Esophagus squamous epithelium (tissue), 5 donors: ENCODE measurements at regions not wholly inside any gene's neighbourhood (a gene's known extent, or its start where the extent isn't known, plus 50 kb on each side); places are given as distances from the start of the nearest gene placed in this dataset.

ENCODE experiments used
- DNase-seq: peaks from one replicate; lab custom pipeline; 2025; lab: John Stamatoyannopoulos, UW
- H3K27ac ChIP-seq, 4 donors: fragments of 200-600 bp; sonication (generic); one replicate each; pipeline ENCODE4 v1.5.1; 2016 to 2019; ENCODE audit warnings: mild to moderate bottlenecking in 1 of 4
- H3K27me3 ChIP-seq, 4 donors: fragments of 200-600 bp; sonication (generic); 1 replicate in 3 of 4; 2 replicates in 1 of 4; pipeline versions ENCODE4 v1.5.1 to v1.6.0; 2017 to 2021; ENCODE audit warnings: antibody characterized with exemption in 1 of 4
- H3K36me3 ChIP-seq, 3 donors: fragments of 200-600 bp; sonication (generic); one replicate each; pipeline ENCODE4 v1.5.1; 2016 to 2019
- H3K4me1 ChIP-seq, 3 donors: fragments of 200-600 bp; sonication (generic); one replicate each; pipeline ENCODE4 v1.5.1; 2017 to 2019
- H3K4me3 ChIP-seq, 4 donors: fragments of 200-600 bp; sonication (generic); 1 replicate in 3 of 4; 2 replicates in 1 of 4; pipeline ENCODE4 v1.5.1; 2016 to 2019; ENCODE audit warnings: mild to moderate bottlenecking in 2 of 4, moderate library complexity in 1 of 4
- H3K9me3 ChIP-seq, 3 donors: fragments of 200-600 bp; sonication (generic); one replicate each; pipeline ENCODE4 v1.5.1; 2016 to 2019
- POLR2A ChIP-seq, 4 donors: fragments of 450-650 bp; IDR thresholded peaks; one replicate each; pipeline ENCODE4 v1.6.1; 2017; ENCODE audit warnings: antibody characterized with exemption in 4 of 4, mild to moderate bottlenecking in 4 of 4, moderate library complexity in 3 of 4
- WGBS, 2 donors: methylation state at CpG; one replicate each; pipeline ENCODE4 v1.1.5; 2018; 5-methylcytosine and 5-hydroxymethylcytosine counted together
- intact Hi-C: fragments of 100-400 bp; cut with DNase I; formaldehyde crosslinking; loops from one replicate; pipeline ENCODE4 v1.15.0; 2022
- TF ChIP-seq, protein P1 (sequence below), 6 experiments: fragments of 450-650 bp in 4 of 6; fragments of 200-600 bp in 2 of 6; sonication (generic) in 2 of 6; IDR thresholded peaks; one replicate each; pipeline ENCODE4 v1.5.1; 2016 to 2019; ENCODE audit warnings: antibody characterized with exemption in 6 of 6, mild to moderate bottlenecking in 4 of 6, moderate library complexity in 4 of 6
- donor health status: DM: yes; HTN: yes; CAD: no.

DNA sequence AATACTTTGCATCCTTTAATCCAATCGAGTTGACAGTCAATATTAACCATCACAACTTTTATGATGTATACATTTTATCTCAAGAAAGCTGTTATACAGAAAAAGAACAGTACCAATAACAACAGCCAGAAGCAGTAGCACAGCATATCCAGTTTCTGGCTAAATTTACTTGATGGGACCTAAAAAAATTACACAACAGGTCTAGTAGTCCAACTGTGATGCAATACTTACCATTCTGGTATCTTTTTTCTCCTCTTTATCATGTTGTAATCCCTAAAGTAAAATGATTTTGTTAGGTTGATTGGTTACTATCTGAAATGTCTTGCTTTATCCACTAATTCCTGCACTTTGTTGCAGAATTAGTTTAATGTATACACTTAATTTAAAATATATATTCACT, 1150.6 kb downstream of the FAT4 start:
- TF ChIP-seq, protein P1, sequence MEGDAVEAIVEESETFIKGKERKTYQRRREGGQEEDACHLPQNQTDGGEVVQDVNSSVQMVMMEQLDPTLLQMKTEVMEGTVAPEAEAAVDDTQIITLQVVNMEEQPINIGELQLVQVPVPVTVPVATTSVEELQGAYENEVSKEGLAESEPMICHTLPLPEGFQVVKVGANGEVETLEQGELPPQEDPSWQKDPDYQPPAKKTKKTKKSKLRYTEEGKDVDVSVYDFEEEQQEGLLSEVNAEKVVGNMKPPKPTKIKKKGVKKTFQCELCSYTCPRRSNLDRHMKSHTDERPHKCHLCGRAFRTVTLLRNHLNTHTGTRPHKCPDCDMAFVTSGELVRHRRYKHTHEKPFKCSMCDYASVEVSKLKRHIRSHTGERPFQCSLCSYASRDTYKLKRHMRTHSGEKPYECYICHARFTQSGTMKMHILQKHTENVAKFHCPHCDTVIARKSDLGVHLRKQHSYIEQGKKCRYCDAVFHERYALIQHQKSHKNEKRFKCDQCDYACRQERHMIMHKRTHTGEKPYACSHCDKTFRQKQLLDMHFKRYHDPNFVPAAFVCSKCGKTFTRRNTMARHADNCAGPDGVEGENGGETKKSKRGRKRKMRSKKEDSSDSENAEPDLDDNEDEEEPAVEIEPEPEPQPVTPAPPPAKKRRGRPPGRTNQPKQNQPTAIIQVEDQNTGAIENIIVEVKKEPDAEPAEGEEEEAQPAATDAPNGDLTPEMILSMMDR (IDR thresholded peaks at IDR 0.05) = no peak
- TF ChIP-seq POLR2A (IDR thresholded peaks at IDR 0.05) = no peak
- Histone ChIP-seq H3K27ac (no peak overlapping the region), H3K36me3 (no peaks in the 10 kb centered on the region), H3K27me3 (no peaks in the 10 kb centered on the region), H3K4me1 (no peaks in the 10 kb centered on the region), H3K4me3 (no peak overlapping the region), H3K9me3 (peaks cover 0 to 3% (median 0%) of the 10 kb centered on the region in 3 donors)
- no peak for DNase-seq
- intact Hi-C loops = no loop called here
- WGBS, 2 donors = 46 to 63% methylated on average over 1 of the region's 1 CpG

DNA sequence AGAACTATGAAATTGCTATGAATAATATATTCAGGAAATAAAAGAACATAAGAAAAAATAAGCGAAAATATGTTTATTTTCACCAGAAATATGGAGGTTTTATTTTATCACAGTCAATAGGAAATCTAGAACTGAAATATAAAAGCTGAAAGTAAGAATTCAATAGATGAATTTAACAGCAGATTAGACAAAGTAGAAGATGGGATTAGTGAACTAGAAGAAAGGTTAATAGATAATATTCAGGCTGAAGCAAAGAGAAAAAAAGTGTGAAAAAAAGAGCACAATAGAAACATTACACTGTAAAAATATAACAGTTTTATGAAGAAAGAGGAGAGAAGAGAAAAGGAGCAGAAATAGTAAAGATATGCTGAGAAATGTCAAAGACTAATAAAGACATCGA, 1152.1 kb downstream of the FAT4 start:
- TF ChIP-seq POLR2A (IDR thresholded peaks at IDR 0.05) = no peak
- TF ChIP-seq, protein P1 (IDR thresholded peaks at IDR 0.05) = no peak
- 71 to 85% methylated on average over 2 of the region's 2 CpGs for WGBS, 2 donors

DNA sequence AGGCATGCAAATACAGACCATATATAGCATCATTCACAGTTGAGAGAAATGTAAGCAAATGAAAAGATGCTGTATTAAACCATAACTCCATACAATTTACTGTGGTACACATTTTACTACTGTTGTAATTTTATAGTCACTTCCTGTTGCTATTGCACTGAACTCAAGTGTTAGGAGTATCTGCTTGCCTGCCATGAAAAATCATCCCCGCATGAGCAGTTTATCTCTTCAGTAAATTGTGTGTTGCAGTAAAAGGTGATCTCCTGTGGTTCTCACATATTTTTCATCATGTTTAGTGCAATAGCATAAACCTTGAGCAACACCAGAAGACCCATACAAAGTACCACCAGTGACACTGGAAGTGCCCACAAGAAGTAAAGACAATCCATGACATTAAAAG, 1153.4 kb downstream of the FAT4 start:
- Histone ChIP-seq H3K27ac (no peak overlapping the region), H3K4me3 (no peak overlapping the region), H3K9me3 (peaks cover 0 to 3% (median 0%) of the 10 kb centered on the region in 3 donors), H3K4me1 (no peaks in the 10 kb centered on the region), H3K36me3 (no peaks in the 10 kb centered on the region), H3K27me3 (no peaks in the 10 kb centered on the region)
- WGBS, 2 donors = 94 to 100% methylated on average over 1 of the region's 1 CpG
- DNase-seq = no peak
- intact Hi-C loops = no loop called here
- TF ChIP-seq, protein P1 (IDR thresholded peaks at IDR 0.05) = no peak
- TF ChIP-seq POLR2A (IDR thresholded peaks at IDR 0.05) = no peak

More for the DNA sequence above, 1152.1 kb downstream of the FAT4 start:
- no peaks in the 10 kb centered on the region for H3K36me3 ChIP-seq
- H3K4me3 ChIP-seq = no peak overlapping the region
- intact Hi-C loops = no loop called here
- peaks cover 0 to 3% (median 0%) of the 10 kb centered on the region in 3 donors for H3K9me3 ChIP-seq
- H3K27ac ChIP-seq = no peak overlapping the region
- H3K4me1 ChIP-seq = no peaks in the 10 kb centered on the region
- H3K27me3 ChIP-seq = no peaks in the 10 kb centered on the region
- DNase-seq = no peak

DNA sequence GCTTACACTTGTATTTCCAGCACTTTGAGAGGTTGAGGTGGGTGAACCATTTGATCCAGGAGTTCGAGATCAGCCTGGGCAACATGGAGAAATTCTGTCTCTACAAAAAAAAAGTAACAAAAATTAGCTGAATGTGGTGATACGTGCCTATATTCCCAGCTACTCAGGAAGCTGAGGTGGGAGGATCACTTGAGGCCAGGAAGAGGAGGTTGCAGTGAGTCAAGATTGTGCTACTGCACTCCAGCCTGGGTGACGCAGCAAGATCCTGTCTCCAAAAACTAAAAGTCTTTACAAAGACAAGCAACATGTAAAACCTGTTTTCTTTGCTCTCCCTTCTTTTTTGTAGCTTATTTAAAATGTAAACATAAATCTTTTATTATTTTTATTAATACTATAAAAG, 1156.1 kb downstream of the FAT4 start:
- no peak for TF ChIP-seq POLR2A (IDR thresholded peaks at IDR 0.05)
- TF ChIP-seq, protein P1 (IDR thresholded peaks at IDR 0.05) = no peak
- Histone ChIP-seq H3K27ac (no peak overlapping the region), H3K9me3 (peaks cover 0 to 3% (median 0%) of the 10 kb centered on the region in 3 donors), H3K4me1 (no peaks in the 10 kb centered on the region), H3K4me3 (no peak overlapping the region), H3K27me3 (no peaks in the 10 kb centered on the region), H3K36me3 (no peaks in the 10 kb centered on the region)
- WGBS, 2 donors = 62% methylated on average over 3 of the region's 3 CpGs
- intact Hi-C loops = no loop called here
- no peak for DNase-seq

DNA sequence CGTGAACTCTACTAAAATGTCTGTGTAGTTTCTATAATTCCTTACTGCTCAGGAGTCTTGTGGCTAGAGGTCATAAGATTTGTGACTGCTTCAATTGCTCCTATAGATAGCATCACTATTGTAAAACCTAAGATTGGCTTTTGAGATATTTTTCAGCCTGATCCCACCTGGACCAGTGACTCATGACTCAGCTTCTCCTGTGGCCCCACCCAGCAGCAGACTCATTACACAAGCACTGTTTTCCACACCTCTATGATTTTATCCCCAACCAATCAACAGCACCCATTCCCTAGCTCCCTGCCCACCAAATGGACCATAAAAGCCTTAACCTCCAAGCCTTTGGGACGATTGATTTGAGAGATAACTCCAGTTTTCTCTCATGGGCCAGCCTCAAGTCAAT, 1157.0 kb upstream of the INTU start:
- Histone ChIP-seq H3K9me3 (no peaks in the 10 kb centered on the region), H3K27me3 (no peaks in the 10 kb centered on the region), H3K4me1 (no peaks in the 10 kb centered on the region), H3K4me3 (no peak overlapping the region), H3K36me3 (no peaks in the 10 kb centered on the region), H3K27ac (no peak overlapping the region)
- DNase-seq = no peak
- WGBS, 2 donors = 48 to 73% methylated on average over 2 of the region's 2 CpGs
- TF ChIP-seq, protein P1 (IDR thresholded peaks at IDR 0.05) = no peak
- no peak for TF ChIP-seq POLR2A (IDR thresholded peaks at IDR 0.05)
- intact Hi-C loops = no loop called here
